HEK293 (cell line): ENCODE measurements at regions not wholly inside any gene's neighbourhood (a gene's known extent, or its start where the extent isn't known, plus 50 kb on each side); places are given as distances from the start of the nearest gene placed in this dataset.

Source experiments
- CTCF ChIA-PET: fragments of 350-600 bp; formaldehyde crosslinking; extraction: SDS; loops from one replicate; lab custom pipeline; 2021; ENCODE audit warnings: antibody characterized with exemption; lab: Yijun Ruan, JAX
- POLR2A ChIA-PET: fragments of 300-600 bp; formaldehyde crosslinking; extraction: SDS; loops from one replicate; lab custom pipeline; 2020; ENCODE audit warnings: antibody characterized with exemption, inconsistent platforms; lab: Yijun Ruan, JAX
- H3K27ac ChIP-seq: fragments of 200-500 bp; sonication (Bioruptor generic); 2 replicates; pipeline ENCODE4 v1.5.1; 2014; ENCODE audit warnings: low read depth, low read length, control low read depth, inconsistent platforms; ENCODE audit errors: extremely low read depth
- H3K36me3 ChIP-seq, 2 experiments: fragments of 200-500 bp in 1 of 2; sonication (Bioruptor generic) in 1 of 2; 1 replicate in 1 of 2; 2 replicates in 1 of 2; pipeline ENCODE4 v1.5.1; 2014 to 2017; ENCODE audit warnings: inconsistent platforms in 2 of 2, low read length in 2 of 2; ENCODE audit not compliant: control insufficient read depth in 2 of 2, insufficient read depth in 1 of 2
- H3K4me1 ChIP-seq: fragments of 200-500 bp; sonication (Bioruptor generic); 2 replicates; pipeline ENCODE4 v1.5.1; 2014; ENCODE audit warnings: mild to moderate bottlenecking, low read length, inconsistent platforms; ENCODE audit not compliant: control insufficient read depth, insufficient read depth
- H3K4me3 ChIP-seq: 2 replicates; pipeline ENCODE4 v1.5.1; 2011; ENCODE audit warnings: low read depth, mild to moderate bottlenecking, control low read depth, low read length, moderate library complexity
- H3K9me3 ChIP-seq: fragments of 200-500 bp; sonication (Bioruptor generic); 2 replicates; pipeline ENCODE4 v1.5.1; 2014; ENCODE audit warnings: low read depth, low read length, inconsistent platforms; ENCODE audit not compliant: control insufficient read depth, insufficient read depth
- GLI4 ChIP-seq: fragments of 450-650 bp; formaldehyde crosslinking; IDR thresholded peaks from 2 replicates; pipeline ENCODE4 v1.5.1; 2016; ENCODE audit warnings: missing biosample characterization, missing genetic modification characterization
- OSR2 ChIP-seq: fragments of 450-650 bp; formaldehyde crosslinking; IDR thresholded peaks from 2 replicates; pipeline ENCODE4 v1.5.1; 2016; ENCODE audit warnings: missing biosample characterization, missing genetic modification characterization
- ZBTB10 ChIP-seq: fragments of 450-650 bp; formaldehyde crosslinking; IDR thresholded peaks from 2 replicates; pipeline ENCODE4 v1.5.1; 2016; ENCODE audit warnings: missing biosample characterization, missing genetic modification characterization
- ZBTB6 ChIP-seq: fragments of 450-650 bp; formaldehyde crosslinking; IDR thresholded peaks from 2 replicates; pipeline ENCODE4 v1.5.1; 2017; ENCODE audit warnings: missing biosample characterization, missing genetic modification characterization
- ZBTB8A ChIP-seq: fragments of 450-650 bp; formaldehyde crosslinking; IDR thresholded peaks from 2 replicates; pipeline ENCODE4 v1.5.1; 2016; ENCODE audit warnings: missing biosample characterization, missing genetic modification characterization
- ZFP3 ChIP-seq: fragments of 450-650 bp; formaldehyde crosslinking; IDR thresholded peaks from 2 replicates; pipeline ENCODE4 v1.5.1; 2016; ENCODE audit warnings: low read depth, missing biosample characterization, missing genetic modification characterization
- ZFP41 ChIP-seq: fragments of 450-650 bp; formaldehyde crosslinking; IDR thresholded peaks from 2 replicates; pipeline ENCODE4 v1.5.1; 2016; ENCODE audit warnings: missing biosample characterization, missing genetic modification characterization, borderline replicate concordance
- ZNF121 ChIP-seq: fragments of 450-650 bp; formaldehyde crosslinking; IDR thresholded peaks from 2 replicates; pipeline ENCODE4 v1.5.1; 2016; ENCODE audit warnings: missing biosample characterization, missing genetic modification characterization
- ZNF16 ChIP-seq: fragments of 450-650 bp; formaldehyde crosslinking; IDR thresholded peaks from 2 replicates; pipeline ENCODE4 v1.5.1; 2016; ENCODE audit warnings: low read depth, missing biosample characterization, missing genetic modification characterization
- ZNF223 ChIP-seq: fragments of 450-650 bp; formaldehyde crosslinking; IDR thresholded peaks from 2 replicates; pipeline ENCODE4 v1.5.1; 2016; ENCODE audit warnings: missing biosample characterization, missing genetic modification characterization
- ZNF324 ChIP-seq: fragments of 450-650 bp; formaldehyde crosslinking; IDR thresholded peaks from 2 replicates; pipeline ENCODE4 v1.5.1; 2016; ENCODE audit warnings: missing biosample characterization, missing genetic modification characterization
- ZNF391 ChIP-seq: fragments of 450-650 bp; formaldehyde crosslinking; IDR thresholded peaks from 2 replicates; pipeline ENCODE4 v1.5.1; 2016; ENCODE audit warnings: low read depth, missing biosample characterization, missing genetic modification characterization, borderline replicate concordance
- ZNF404 ChIP-seq: fragments of 450-650 bp; formaldehyde crosslinking; IDR thresholded peaks from 2 replicates; pipeline ENCODE4 v1.5.1; 2017; ENCODE audit warnings: missing biosample characterization, missing genetic modification characterization
- ZNF510 ChIP-seq: fragments of 450-650 bp; formaldehyde crosslinking; IDR thresholded peaks from 2 replicates; pipeline ENCODE4 v1.5.1; 2018; ENCODE audit warnings: mild to moderate bottlenecking, missing genetic modification characterization, missing biosample characterization; ENCODE audit not compliant: insufficient replicate concordance
- ZNF521 ChIP-seq: fragments of 450-650 bp; formaldehyde crosslinking; IDR thresholded peaks from 2 replicates; pipeline ENCODE4 v1.5.1; 2017; ENCODE audit warnings: missing biosample characterization, mild to moderate bottlenecking, missing genetic modification characterization
- ZNF596 ChIP-seq: fragments of 450-650 bp; IDR thresholded peaks from 2 replicates; pipeline ENCODE4 v1.5.0; 2018; ENCODE audit warnings: missing biosample characterization, mild to moderate bottlenecking, missing genetic modification characterization, moderate library complexity
- ZNF629 ChIP-seq: fragments of 450-650 bp; formaldehyde crosslinking; IDR thresholded peaks from 2 replicates; pipeline ENCODE4 v1.5.1; 2017; ENCODE audit warnings: missing biosample characterization, missing genetic modification characterization
- ZNF639 ChIP-seq: fragments of 450-650 bp; formaldehyde crosslinking; IDR thresholded peaks from 2 replicates; pipeline ENCODE4 v1.5.1; 2016; ENCODE audit warnings: missing biosample characterization, missing genetic modification characterization
- ZNF777 ChIP-seq: fragments of 450-650 bp; formaldehyde crosslinking; IDR thresholded peaks from 2 replicates; pipeline ENCODE4 v1.5.1; 2017; ENCODE audit warnings: missing biosample characterization, missing genetic modification characterization, borderline replicate concordance
- ZSCAN18 ChIP-seq: fragments of 450-650 bp; formaldehyde crosslinking; IDR thresholded peaks from 2 replicates; pipeline ENCODE4 v1.5.1; 2016; ENCODE audit warnings: missing biosample characterization, missing genetic modification characterization
- ZXDB ChIP-seq: fragments of 450-650 bp; formaldehyde crosslinking; IDR thresholded peaks from 2 replicates; pipeline ENCODE4 v1.5.1; 2016; ENCODE audit warnings: missing biosample characterization, missing genetic modification characterization
- TF ChIP-seq, protein P1 (sequence below): fragments of 450-650 bp; formaldehyde crosslinking; conservative IDR thresholded peaks from 2 replicates; pipeline ENCODE4 v1.5.1; 2016; ENCODE audit warnings: low read depth, missing biosample characterization, missing genetic modification characterization
- TF ChIP-seq, protein P2 (sequence below): fragments of 450-650 bp; formaldehyde crosslinking; IDR thresholded peaks from 2 replicates; pipeline ENCODE4; 2016; ENCODE audit warnings: missing biosample characterization, missing genetic modification characterization

GRCh38 chr14:87450193-87450592 is 542.8 kb downstream of the GALC start (continued):
- no peak for TF ChIP-seq ZNF404 (tag by site-specific recombination)
- TF ChIP-seq ZFP3 (tag by site-specific recombination): no peak
- TF ChIP-seq OSR2 (tag by site-specific recombination): no peak
- TF ChIP-seq ZBTB6 (tag by site-specific recombination): no peak
- TF ChIP-seq ZNF510 (tag by site-specific recombination): no peak
- no peak for TF ChIP-seq ZNF639
- no peak for TF ChIP-seq ZNF777 (tag by site-specific recombination)
- no peak for TF ChIP-seq ZXDB (tag by site-specific recombination)

DNA sequence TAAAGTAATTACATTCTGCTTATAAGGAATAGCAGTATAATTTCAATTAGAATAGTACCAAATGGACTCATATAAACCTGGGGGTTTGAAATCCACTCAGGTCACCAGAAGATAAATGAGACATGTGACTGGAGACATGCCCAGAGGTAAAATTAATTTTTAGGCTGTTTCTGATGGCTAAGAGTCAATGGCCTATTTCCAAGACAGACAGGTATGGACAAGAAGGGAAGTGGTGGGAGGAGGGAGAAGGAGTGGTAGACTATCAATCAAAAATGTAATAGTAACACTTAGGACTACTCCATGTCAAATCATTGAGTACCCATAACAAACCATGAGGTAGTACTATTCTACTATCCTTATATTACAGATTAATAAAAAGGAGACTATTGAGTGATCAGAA is 544.0 kb downstream of the GALC start:
- Histone ChIP-seq H3K36me3 (no peaks in the 10 kb centered on the region), H3K27ac (no peak overlapping the region), H3K4me1 (no peaks in the 10 kb centered on the region), H3K4me3 (no peak overlapping the region), H3K9me3 (no peaks in the 10 kb centered on the region)
- CTCF ChIA-PET: no interaction called here
- no peak for TF ChIP-seq ZNF324 (tag by site-specific recombination)
- TF ChIP-seq ZBTB10 (tag by site-specific recombination): no peak
- TF ChIP-seq, protein P1, sequence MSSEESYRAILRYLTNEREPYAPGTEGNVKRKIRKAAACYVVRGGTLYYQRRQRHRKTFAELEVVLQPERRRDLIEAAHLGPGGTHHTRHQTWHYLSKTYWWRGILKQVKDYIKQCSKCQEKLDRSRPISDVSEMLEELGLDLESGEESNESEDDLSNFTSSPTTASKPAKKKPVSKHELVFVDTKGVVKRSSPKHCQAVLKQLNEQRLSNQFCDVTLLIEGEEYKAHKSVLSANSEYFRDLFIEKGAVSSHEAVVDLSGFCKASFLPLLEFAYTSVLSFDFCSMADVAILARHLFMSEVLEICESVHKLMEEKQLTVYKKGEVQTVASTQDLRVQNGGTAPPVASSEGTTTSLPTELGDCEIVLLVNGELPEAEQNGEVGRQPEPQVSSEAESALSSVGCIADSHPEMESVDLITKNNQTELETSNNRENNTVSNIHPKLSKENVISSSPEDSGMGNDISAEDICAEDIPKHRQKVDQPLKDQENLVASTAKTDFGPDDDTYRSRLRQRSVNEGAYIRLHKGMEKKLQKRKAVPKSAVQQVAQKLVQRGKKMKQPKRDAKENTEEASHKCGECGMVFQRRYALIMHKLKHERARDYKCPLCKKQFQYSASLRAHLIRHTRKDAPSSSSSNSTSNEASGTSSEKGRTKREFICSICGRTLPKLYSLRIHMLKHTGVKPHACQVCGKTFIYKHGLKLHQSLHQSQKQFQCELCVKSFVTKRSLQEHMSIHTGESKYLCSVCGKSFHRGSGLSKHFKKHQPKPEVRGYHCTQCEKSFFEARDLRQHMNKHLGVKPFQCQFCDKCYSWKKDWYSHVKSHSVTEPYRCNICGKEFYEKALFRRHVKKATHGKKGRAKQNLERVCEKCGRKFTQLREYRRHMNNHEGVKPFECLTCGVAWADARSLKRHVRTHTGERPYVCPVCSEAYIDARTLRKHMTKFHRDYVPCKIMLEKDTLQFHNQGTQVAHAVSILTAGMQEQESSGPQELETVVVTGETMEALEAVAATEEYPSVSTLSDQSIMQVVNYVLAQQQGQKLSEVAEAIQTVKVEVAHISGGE (tag by site-specific recombination): no peak
- no peak for TF ChIP-seq ZNF391 (tag by site-specific recombination)
- TF ChIP-seq ZSCAN18 (tag by site-specific recombination): no peak
- TF ChIP-seq ZNF121 (tag by site-specific recombination): no peak
- TF ChIP-seq ZNF629: no peak
- TF ChIP-seq GLI4 (tag by site-specific recombination): no peak
- TF ChIP-seq ZNF521 (tag by site-specific recombination): no peak
- no peak for TF ChIP-seq ZFP41
- no peak for TF ChIP-seq ZNF16 (tag by site-specific recombination)
- TF ChIP-seq, protein P2, sequence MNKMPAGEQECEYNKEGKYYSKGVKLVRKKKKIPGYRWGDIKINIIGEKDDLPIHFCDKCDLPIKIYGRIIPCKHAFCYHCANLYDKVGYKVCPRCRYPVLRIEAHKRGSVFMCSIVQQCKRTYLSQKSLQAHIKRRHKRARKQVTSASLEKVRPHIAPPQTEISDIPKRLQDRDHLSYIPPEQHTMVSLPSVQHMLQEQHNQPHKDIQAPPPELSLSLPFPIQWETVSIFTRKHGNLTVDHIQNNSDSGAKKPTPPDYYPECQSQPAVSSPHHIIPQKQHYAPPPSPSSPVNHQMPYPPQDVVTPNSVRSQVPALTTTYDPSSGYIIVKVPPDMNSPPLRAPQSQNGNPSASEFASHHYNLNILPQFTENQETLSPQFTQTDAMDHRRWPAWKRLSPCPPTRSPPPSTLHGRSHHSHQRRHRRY (tag by site-specific recombination): no peak
- TF ChIP-seq ZBTB8A (tag by site-specific recombination): no peak
- no peak for TF ChIP-seq ZNF223 (tag by site-specific recombination)
- no peak for TF ChIP-seq ZXDB (tag by site-specific recombination)
- TF ChIP-seq ZNF596 (tag by site-specific recombination): no peak
- POLR2A ChIA-PET: no interaction called here
